ENCODE measurements at regions not wholly inside any gene's neighbourhood (a gene's known extent, or its start where the extent isn't known, plus 50 kb on each side); places are given as distances from the start of the nearest gene placed in this dataset.

- H3K4me1 Mint-ChIP-seq, result peaks cover 7% of the 10 kb centered on the region
- no peak overlapping the region for H3K27ac Mint-ChIP-seq
- ATAC-seq (no peak), DNase-seq (ENCODE audit: low spot score) (no peak)
- TF ChIP-seq, protein P1, sequence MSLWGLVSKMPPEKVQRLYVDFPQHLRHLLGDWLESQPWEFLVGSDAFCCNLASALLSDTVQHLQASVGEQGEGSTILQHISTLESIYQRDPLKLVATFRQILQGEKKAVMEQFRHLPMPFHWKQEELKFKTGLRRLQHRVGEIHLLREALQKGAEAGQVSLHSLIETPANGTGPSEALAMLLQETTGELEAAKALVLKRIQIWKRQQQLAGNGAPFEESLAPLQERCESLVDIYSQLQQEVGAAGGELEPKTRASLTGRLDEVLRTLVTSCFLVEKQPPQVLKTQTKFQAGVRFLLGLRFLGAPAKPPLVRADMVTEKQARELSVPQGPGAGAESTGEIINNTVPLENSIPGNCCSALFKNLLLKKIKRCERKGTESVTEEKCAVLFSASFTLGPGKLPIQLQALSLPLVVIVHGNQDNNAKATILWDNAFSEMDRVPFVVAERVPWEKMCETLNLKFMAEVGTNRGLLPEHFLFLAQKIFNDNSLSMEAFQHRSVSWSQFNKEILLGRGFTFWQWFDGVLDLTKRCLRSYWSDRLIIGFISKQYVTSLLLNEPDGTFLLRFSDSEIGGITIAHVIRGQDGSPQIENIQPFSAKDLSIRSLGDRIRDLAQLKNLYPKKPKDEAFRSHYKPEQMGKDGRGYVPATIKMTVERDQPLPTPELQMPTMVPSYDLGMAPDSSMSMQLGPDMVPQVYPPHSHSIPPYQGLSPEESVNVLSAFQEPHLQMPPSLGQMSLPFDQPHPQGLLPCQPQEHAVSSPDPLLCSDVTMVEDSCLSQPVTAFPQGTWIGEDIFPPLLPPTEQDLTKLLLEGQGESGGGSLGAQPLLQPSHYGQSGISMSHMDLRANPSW (CRISPR knock-in tag; conservative IDR thresholded peaks at IDR 0.05; ENCODE audit: low read depth), result no peak
- TF ChIP-seq KAT7 (CRISPR knock-in tag; IDR thresholded peaks at IDR 0.05; ENCODE audit: borderline replicate concordance), result no peak
- TF ChIP-seq HMGA2 (CRISPR knock-in tag; IDR thresholded peaks at IDR 0.05), result no peak
- no peak for TF ChIP-seq ZNF138 (CRISPR knock-in tag; conservative IDR thresholded peaks at IDR 0.05)
- TF ChIP-seq, protein P2, sequence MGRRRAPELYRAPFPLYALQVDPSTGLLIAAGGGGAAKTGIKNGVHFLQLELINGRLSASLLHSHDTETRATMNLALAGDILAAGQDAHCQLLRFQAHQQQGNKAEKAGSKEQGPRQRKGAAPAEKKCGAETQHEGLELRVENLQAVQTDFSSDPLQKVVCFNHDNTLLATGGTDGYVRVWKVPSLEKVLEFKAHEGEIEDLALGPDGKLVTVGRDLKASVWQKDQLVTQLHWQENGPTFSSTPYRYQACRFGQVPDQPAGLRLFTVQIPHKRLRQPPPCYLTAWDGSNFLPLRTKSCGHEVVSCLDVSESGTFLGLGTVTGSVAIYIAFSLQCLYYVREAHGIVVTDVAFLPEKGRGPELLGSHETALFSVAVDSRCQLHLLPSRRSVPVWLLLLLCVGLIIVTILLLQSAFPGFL (CRISPR knock-in tag; IDR thresholded peaks at IDR 0.05; ENCODE audit: borderline replicate concordance), result no peak
- no peak for TF ChIP-seq NR3C1 (CRISPR knock-in tag; conservative IDR thresholded peaks at IDR 0.05; ENCODE audit: low read depth)
- no peak for TF ChIP-seq ZNF317 (CRISPR knock-in tag; IDR thresholded peaks at IDR 0.05; ENCODE audit: borderline replicate concordance, low read depth)
- TF ChIP-seq ZNF121 (CRISPR knock-in tag; IDR thresholded peaks at IDR 0.05), result no peak
- TF ChIP-seq ZNF263 (CRISPR knock-in tag; IDR thresholded peaks at IDR 0.05; ENCODE audit: low read depth), result no peak
- no peak for TF ChIP-seq NR1H2 (CRISPR knock-in tag; IDR thresholded peaks at IDR 0.05)
- TF ChIP-seq, protein P3, sequence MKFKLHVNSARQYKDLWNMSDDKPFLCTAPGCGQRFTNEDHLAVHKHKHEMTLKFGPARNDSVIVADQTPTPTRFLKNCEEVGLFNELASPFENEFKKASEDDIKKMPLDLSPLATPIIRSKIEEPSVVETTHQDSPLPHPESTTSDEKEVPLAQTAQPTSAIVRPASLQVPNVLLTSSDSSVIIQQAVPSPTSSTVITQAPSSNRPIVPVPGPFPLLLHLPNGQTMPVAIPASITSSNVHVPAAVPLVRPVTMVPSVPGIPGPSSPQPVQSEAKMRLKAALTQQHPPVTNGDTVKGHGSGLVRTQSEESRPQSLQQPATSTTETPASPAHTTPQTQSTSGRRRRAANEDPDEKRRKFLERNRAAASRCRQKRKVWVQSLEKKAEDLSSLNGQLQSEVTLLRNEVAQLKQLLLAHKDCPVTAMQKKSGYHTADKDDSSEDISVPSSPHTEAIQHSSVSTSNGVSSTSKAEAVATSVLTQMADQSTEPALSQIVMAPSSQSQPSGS (CRISPR knock-in tag; IDR thresholded peaks at IDR 0.05; ENCODE audit: borderline replicate concordance, low read depth), result no peak
- no peak for TF ChIP-seq MYBL2 (CRISPR knock-in tag; IDR thresholded peaks at IDR 0.05)
- TF ChIP-seq CREM (CRISPR knock-in tag; IDR thresholded peaks at IDR 0.05), result no peak
- TF ChIP-seq, protein P4, sequence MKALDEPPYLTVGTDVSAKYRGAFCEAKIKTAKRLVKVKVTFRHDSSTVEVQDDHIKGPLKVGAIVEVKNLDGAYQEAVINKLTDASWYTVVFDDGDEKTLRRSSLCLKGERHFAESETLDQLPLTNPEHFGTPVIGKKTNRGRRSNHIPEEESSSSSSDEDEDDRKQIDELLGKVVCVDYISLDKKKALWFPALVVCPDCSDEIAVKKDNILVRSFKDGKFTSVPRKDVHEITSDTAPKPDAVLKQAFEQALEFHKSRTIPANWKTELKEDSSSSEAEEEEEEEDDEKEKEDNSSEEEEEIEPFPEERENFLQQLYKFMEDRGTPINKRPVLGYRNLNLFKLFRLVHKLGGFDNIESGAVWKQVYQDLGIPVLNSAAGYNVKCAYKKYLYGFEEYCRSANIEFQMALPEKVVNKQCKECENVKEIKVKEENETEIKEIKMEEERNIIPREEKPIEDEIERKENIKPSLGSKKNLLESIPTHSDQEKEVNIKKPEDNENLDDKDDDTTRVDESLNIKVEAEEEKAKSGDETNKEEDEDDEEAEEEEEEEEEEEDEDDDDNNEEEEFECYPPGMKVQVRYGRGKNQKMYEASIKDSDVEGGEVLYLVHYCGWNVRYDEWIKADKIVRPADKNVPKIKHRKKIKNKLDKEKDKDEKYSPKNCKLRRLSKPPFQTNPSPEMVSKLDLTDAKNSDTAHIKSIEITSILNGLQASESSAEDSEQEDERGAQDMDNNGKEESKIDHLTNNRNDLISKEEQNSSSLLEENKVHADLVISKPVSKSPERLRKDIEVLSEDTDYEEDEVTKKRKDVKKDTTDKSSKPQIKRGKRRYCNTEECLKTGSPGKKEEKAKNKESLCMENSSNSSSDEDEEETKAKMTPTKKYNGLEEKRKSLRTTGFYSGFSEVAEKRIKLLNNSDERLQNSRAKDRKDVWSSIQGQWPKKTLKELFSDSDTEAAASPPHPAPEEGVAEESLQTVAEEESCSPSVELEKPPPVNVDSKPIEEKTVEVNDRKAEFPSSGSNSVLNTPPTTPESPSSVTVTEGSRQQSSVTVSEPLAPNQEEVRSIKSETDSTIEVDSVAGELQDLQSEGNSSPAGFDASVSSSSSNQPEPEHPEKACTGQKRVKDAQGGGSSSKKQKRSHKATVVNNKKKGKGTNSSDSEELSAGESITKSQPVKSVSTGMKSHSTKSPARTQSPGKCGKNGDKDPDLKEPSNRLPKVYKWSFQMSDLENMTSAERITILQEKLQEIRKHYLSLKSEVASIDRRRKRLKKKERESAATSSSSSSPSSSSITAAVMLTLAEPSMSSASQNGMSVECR (CRISPR knock-in tag; IDR thresholded peaks at IDR 0.05; ENCODE audit: borderline replicate concordance), result no peak
- TF ChIP-seq ATF1 (CRISPR knock-in tag; IDR thresholded peaks at IDR 0.05), result no peak
- TF ChIP-seq, protein P5, sequence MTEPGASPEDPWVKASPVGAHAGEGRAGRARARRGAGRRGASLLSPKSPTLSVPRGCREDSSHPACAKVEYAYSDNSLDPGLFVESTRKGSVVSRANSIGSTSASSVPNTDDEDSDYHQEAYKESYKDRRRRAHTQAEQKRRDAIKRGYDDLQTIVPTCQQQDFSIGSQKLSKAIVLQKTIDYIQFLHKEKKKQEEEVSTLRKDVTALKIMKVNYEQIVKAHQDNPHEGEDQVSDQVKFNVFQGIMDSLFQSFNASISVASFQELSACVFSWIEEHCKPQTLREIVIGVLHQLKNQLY (CRISPR knock-in tag; IDR thresholded peaks at IDR 0.05), result no peak
- no peak for TF ChIP-seq NFYB (CRISPR knock-in tag; conservative IDR thresholded peaks at IDR 0.05; ENCODE audit: low read depth)
- TF ChIP-seq ETV6 (CRISPR knock-in tag; IDR thresholded peaks at IDR 0.05), result no peak
- TF ChIP-seq ZNF416 (CRISPR knock-in tag; IDR thresholded peaks at IDR 0.05), result no peak
- TF ChIP-seq CBFB (CRISPR knock-in tag; IDR thresholded peaks at IDR 0.05; ENCODE audit: low read depth), result no peak
- H3K4me3 Mint-ChIP-seq, result no peak overlapping the region
- H3K27me3 Mint-ChIP-seq (ENCODE audit: low read depth), result no peaks in the 10 kb centered on the region
- ChIA-PET POLR2A (no interaction called here), CTCF (no interaction called here)
- peaks cover 7% of the 10 kb centered on the region; the same call in 1 of the 2 replicates for H3K36me3 Mint-ChIP-seq
- peaks cover 9% of the 10 kb centered on the region for H3K9me3 Mint-ChIP-seq
Measured at GRCh38 chr4:38273407-38273806, 313.2 kb downstream of the PTTG2 start.
